HG03280 (cell line): ENCODE measurements at regions not wholly inside any gene's neighbourhood (a gene's known extent, or its start where the extent isn't known, plus 50 kb on each side); places are given as distances from the start of the nearest gene placed in this dataset.

ENCODE experiments used
- ATAC-seq: cut with Tn5 transposase; IDR thresholded peaks from one replicate; pipeline ENCODE4 v1.9.1; 2021; ENCODE audit warnings: mild to moderate bottlenecking, moderate library complexity; ENCODE audit not compliant: unreplicated experiment

GRCh38 chr6:163949431-163949830 lies 534.9 kb downstream of the QKI start:
- ATAC-seq = no peak

DNA sequence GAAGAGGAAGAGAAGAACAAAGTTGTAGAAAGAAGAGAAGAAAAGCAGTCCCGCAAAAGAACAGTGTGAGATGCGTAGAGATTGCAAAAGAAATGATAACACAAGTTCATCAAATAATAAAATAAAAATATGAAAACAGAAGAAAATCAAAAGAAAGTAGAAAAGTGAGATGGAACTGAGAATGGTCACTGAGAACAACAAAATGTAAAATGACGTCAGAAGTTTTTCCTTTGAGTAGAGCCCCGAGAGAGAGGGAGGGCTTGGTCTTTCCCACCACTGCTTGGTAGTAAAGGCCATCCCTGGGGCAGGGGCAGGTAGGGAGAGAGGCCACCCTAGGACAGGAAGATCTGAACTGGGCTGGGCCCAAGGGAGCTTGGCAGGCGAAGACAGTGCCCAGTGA lies 533.7 kb downstream of the QKI start:
- no peak for ATAC-seq

- ATAC-seq = no peak
These were observed 532.8 kb downstream of the QKI start for GRCh38 chr6:163947276-163947675.

DNA sequence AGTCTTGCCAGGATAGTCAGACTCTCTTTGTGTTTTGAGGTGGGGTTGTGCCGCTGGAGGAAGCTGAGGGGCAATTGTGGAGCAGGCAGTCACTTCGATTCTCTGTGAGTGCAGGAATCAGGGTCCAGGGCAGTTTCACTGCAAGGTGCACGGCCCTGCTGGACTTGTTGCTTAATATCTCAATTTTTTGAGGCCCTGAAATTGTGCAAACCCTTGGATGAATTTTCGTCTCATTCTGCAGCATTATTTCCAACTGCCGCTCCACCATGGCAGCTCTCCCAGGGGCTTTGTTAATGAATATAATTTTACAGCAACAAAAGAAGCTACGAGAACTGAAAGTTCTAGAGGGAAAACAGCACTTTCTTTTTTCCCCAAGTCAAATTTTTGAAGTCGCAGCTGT lies 531.9 kb downstream of the QKI start:
- no peak for ATAC-seq

DNA sequence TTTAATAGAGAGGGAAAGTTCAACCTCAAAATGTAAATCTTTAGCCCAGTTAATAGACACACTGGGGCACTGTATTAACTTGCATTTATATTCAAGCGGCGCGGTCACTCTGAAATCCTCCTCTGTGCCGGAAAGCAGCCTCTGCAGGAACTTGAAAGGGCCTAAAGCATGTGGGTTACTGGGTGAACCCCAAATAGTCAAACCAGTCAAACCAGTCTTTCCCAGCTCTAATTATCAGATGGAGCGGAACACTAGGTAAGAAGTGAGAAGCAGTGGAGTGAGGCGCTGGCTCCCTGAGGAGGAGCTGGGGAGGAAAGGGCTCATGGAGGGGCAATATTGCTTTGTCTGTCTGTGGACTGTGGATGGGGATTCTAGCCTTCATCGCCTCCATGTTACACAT lies 531.3 kb downstream of the QKI start:
- ATAC-seq = no peak

DNA sequence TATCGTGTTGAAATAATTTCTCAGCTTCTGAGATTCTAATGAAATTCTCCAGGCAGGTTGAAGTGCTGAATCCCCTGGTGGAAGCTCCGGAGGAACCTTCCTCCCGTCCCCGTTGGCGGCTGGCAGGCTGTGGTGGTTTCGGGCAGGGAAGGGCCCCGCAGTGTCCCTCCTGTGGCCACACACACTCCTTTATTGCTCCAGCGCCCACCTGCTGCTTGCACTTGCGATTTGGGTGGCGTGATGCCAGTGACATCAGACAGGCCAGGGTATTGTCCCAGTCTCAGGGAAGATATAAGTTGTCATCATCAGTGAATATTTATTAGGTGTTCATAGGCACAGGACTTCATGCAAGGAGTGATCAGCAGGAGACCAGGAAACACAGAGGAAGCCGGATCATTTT lies 530.4 kb downstream of the QKI start:
- ATAC-seq = no peak

DNA sequence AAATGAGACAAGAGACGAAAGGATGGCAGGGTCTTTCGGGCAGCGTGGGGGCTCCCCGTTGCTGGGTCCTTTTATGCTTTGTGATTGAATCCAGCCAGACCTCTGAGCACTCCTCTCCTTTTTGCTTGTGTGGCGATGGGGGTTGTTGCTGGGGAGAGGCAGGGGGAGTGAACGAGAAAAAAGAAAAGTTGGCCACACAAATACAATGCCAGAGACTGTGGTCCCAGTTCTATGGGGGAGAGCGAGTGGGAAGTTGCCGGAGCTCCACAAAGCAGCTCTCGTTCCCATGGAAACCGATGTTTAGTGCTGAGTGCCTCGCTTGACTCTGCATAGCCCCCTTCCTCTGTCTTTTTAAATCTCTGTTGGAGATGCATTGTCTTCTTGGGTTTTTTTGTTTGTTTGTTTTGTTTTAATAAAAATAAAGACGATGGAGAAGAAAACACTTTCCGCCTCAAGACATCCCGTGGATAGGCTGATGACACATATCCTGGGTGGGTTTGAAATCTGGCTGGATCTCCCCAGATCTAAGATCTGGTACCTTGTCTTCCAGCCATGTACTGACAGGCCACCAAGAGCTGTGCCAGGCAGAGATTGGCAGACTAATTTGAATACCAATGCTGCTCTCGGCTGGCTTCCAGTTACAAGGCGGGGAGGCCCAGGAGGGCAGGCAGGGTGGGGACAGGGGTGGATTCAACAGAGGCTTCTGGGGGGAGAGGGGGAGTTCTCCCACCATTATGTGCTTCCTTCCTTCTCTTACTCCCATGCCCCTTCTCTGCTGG lies 529.3 kb downstream of the QKI start:
- ATAC-seq = no peak

GRCh38 chr6:163942790-163943189 lies 528.3 kb downstream of the QKI start:
- no peak for ATAC-seq

DNA sequence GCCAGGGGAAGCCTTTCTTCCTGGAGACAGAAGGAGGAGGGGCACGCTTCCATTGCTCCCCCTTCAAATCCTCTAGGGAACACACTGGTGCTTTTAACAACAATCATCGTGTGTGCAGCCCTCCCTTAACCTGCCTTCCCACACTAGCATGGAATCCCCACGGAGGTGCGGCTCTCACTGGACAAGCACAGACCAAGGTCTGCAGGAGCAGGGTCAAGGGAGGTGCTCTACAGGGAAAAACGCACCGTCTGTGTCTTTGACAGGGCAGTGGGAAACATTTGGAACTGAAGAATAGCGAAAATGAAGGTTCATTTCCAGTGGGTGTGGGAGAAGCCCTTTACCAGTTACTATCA lies 527.1 kb downstream of the QKI start:
- no peak for ATAC-seq

GRCh38 chr6:163940705-163941623 lies 526.4 kb downstream of the QKI start:
- no peak for ATAC-seq

DNA sequence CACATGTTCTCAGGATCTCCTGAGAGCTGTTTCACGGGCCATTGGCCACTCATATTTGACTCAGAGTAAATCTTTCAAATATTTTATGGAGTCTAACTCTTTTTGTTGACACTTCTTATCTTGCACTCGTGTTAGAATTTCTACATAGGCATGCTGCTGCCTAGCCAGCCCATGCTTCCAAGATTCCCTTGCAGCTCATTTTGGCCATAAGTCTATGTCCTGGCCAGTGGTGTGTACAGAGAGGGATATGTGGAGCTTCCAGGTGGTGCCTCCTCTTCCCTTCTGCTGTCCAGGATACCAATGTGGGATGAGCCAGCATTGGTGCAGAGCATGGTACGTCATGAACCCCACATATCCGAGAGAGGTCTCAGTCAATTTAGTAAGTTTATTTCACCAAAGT lies 522.6 kb downstream of the QKI start:
- ATAC-seq = no peak

DNA sequence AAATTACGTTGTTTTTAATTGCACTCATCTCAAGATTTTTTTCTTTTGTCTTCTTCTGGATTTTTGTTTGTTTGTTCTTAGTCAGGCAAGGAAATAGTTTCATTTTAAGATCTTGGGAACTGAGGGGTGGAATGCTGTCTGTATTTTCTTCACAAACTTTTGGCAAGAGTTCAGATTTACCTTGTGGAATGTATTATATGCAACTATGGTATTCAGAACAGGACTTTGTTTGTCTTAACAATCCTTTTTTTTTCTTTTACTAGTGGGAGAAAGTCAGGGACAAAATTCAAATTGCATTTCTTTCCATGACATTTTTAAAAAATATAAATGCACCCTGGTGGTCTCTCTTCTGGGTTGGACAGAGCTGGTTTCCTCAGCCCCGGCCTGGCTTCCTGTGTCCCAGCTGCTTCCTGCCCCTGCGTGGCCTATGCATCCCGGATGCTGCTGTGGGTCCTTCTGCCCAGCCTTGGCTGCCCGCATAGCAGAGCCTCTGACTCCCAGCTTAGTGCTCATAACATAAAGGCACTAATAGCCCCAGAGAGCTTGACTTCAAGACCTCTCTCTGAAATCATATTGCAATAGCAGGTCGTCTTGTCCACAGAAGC lies 520.7 kb downstream of the QKI start:
- no peak for ATAC-seq

GRCh38 chr6:163930012-163930411 lies 515.5 kb downstream of the QKI start:
- no peak for ATAC-seq

DNA sequence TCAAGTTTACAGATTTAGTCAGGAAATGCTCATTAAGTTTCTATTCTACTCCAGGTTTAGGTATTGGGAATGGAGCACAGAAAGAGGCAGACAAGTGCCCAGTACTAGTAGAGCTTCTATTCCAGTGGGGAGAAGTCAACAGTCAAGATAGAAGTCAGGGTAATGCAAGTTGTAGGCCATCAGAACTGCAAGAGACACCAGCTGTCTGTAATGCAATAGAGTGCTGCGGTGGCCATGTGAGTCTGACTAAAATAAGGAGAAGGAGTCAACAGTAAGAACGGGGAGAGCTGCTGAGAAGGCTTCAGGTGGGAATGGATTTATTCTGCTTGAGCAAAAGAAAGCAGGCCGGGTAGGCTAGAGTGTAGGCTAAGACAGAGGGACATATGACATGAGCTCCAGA lies 515.0 kb downstream of the QKI start:
- ATAC-seq = no peak

DNA sequence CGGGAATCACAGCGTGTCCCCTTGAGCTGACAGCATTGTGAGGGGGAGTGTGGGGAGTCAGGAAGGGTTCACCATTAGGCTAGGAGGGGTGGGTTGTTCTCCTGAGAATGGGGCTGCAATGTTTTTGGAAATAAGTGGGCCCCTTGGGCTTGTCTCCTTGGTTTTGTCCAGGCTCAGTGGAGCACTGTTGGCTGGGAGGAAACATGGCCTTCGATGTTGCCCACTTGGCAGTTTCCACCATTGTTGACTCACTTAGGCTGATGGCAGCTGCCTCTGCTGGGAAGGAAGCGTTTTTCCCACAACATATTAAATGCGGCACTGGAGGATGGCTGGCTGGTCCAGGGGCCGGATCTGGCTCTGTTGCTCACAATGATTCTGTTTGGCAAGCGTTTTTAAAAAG lies 512.1 kb downstream of the QKI start:
- no peak for ATAC-seq

- no peak for ATAC-seq
These were observed 511.3 kb downstream of the QKI start for GRCh38 chr6:163925839-163926238.

- ATAC-seq = no peak
These were observed 509.3 kb downstream of the QKI start for GRCh38 chr6:163923658-163924411.

- ATAC-seq = no peak
These were observed 508.0 kb downstream of the QKI start for GRCh38 chr6:163922562-163922961.

DNA sequence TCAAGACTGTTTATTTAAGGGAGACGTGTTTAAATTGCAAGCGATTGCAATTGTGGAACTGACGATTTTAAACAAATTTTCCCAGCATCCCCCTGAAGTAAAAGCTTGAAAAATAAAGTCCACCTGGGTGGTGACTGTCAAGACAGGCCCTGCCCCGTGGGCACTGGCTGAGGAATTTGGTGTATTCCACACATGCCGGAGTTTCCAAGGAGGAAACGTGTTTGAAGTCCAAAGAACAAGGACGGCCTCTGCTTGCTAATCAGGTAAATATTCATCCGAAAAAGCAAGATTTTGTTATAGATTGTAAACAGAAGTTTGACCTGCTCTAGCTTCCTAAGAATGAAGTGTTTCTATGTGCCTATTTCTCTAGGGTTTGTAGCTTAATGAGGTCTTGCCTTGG lies 505.1 kb downstream of the QKI start:
- no peak for ATAC-seq

- no peak for ATAC-seq
These were observed 502.0 kb downstream of the QKI start for GRCh38 chr6:163916315-163917081.
